ENCODE measurements at regions not wholly inside any gene's neighbourhood (a gene's known extent, or its start where the extent isn't known, plus 50 kb on each side); places are given as distances from the start of the nearest gene placed in this dataset.

DNA sequence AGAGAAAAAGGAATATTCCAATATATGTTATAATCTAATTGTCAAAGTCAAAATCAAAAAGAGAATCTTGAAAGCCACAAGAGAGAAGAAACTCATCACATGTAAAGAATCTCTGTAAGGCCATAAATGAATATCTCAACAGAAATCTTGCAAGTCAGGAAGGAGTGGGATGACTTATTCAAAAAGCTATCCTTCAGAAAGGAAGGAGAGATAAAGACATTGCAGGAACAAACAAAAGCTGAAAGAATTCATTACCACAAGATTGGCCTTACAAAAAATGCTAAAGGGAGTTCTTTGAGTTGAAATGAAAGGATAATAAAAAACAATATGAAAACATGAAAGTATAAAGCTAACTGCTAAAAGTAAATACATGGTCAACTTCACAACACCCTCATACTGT, 286.8 kb downstream of the LRIG3 start:
- TF ChIP-seq, protein P1, sequence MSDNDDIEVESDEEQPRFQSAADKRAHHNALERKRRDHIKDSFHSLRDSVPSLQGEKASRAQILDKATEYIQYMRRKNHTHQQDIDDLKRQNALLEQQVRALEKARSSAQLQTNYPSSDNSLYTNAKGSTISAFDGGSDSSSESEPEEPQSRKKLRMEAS (IDR thresholded peaks at IDR 0.05): no peak
- no peak for TF ChIP-seq CREB1 (IDR thresholded peaks at IDR 0.05; ENCODE audit: low read depth)
- TF ChIP-seq ZBTB7A (IDR thresholded peaks at IDR 0.05; ENCODE audit: low read depth): no peak
- TF ChIP-seq FOXM1 (IDR thresholded peaks at IDR 0.05; ENCODE audit: borderline replicate concordance, low read depth): no peak
- no peak for TF ChIP-seq EP300 (IDR thresholded peaks at IDR 0.05; ENCODE audit: borderline replicate concordance)
- no peak for TF ChIP-seq YY1 (IDR thresholded peaks at IDR 0.05; ENCODE audit: low read depth)
- no peak for TF ChIP-seq CEBPB (IDR thresholded peaks at IDR 0.05)
- no peak for TF ChIP-seq EGR1 (IDR thresholded peaks at IDR 0.05)
- no peak for TF ChIP-seq RAD21 (IDR thresholded peaks at IDR 0.05; ENCODE audit: low read depth)
- TF ChIP-seq, protein P2, sequence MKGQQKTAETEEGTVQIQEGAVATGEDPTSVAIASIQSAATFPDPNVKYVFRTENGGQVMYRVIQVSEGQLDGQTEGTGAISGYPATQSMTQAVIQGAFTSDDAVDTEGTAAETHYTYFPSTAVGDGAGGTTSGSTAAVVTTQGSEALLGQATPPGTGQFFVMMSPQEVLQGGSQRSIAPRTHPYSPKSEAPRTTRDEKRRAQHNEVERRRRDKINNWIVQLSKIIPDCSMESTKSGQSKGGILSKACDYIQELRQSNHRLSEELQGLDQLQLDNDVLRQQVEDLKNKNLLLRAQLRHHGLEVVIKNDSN (IDR thresholded peaks at IDR 0.05): no peak
- TF ChIP-seq TAF1 (IDR thresholded peaks at IDR 0.05; ENCODE audit: low read depth): no peak
- TF ChIP-seq, protein P3, sequence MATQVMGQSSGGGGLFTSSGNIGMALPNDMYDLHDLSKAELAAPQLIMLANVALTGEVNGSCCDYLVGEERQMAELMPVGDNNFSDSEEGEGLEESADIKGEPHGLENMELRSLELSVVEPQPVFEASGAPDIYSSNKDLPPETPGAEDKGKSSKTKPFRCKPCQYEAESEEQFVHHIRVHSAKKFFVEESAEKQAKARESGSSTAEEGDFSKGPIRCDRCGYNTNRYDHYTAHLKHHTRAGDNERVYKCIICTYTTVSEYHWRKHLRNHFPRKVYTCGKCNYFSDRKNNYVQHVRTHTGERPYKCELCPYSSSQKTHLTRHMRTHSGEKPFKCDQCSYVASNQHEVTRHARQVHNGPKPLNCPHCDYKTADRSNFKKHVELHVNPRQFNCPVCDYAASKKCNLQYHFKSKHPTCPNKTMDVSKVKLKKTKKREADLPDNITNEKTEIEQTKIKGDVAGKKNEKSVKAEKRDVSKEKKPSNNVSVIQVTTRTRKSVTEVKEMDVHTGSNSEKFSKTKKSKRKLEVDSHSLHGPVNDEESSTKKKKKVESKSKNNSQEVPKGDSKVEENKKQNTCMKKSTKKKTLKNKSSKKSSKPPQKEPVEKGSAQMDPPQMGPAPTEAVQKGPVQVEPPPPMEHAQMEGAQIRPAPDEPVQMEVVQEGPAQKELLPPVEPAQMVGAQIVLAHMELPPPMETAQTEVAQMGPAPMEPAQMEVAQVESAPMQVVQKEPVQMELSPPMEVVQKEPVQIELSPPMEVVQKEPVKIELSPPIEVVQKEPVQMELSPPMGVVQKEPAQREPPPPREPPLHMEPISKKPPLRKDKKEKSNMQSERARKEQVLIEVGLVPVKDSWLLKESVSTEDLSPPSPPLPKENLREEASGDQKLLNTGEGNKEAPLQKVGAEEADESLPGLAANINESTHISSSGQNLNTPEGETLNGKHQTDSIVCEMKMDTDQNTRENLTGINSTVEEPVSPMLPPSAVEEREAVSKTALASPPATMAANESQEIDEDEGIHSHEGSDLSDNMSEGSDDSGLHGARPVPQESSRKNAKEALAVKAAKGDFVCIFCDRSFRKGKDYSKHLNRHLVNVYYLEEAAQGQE (IDR thresholded peaks at IDR 0.05; ENCODE audit: low read depth): no peak

All from Ishikawa (cell line).